GM18868 (cell line): ENCODE measurements at regions not wholly inside any gene's neighbourhood (a gene's known extent, or its start where the extent isn't known, plus 50 kb on each side); places are given as distances from the start of the nearest gene placed in this dataset.
"Not testable (repeated sequence)": the region's sequence is repeated elsewhere in the genome, so short reads cannot be mapped to it uniquely, and the experiment has no call there.

ENCODE experiments used
- ATAC-seq: cut with Tn5 transposase; IDR thresholded peaks from one replicate; pipeline ENCODE4 v1.9.1; 2021; ENCODE audit warnings: mild to moderate bottlenecking, moderate library complexity; ENCODE audit not compliant: unreplicated experiment

DNA sequence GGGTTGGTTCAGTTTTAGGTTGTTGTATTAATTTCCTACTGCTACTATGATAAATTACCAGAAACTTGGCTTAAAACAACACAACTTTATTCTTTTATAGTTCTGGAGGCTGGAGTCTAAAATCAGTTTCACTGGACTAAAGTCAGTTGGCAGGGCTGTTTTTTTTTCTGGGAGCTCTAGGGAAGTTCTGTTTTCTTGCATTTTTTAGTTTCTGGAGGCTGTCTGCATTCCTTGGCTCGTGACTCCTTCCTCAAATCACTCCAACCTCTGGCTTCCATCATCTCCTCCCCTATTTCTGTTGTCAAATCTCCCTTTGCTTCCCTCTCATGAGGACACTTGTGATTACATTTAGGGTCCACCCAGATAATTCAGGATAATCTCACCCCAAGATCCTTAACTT, 51.3 kb upstream of the SUB1 start:
- ATAC-seq: no peak

- peak; percentile 70 for ATAC-seq
Measured at GRCh38 chr5:32531885-32532520, 53.4 kb upstream of the SUB1 start.

DNA sequence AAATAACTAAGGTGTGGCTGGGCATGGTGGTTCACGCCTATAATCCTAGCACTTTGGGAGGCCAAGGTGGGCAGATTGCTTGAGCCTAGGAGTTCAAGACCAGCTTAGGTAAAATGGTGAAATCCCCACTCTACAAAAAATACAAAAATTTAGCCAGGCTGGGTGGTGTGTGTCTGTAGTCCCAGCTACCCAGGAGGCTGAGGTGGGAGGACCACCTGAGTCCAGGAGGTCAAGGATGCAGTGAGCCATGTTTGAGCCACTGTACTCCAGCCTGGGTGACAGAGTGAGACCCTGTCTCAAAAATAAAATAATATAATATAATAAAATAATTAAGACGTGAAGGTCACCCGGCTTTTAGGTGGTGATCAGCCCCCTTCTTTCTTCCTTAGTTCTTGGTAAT, 58.0 kb upstream of the SUB1 start:
- ATAC-seq: not testable (repeated sequence)

DNA sequence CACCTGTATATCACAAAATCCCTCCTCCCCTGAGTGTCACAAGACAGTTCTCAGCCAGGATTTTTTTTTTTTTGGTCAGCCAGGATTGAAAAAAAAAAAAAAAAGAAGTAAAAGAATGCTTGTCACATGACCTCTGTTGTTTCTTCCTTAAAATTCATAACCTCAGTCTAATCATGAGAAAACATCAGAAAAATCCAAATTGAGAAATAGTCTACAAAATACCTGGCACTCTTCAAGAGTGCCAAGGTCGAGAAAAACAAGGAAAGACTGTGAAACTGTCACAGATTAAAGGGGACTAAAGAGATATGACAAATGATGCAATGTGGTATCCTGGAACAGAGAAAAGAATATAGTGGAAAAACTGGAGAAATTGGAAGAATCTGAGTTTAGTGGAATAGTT, 58.5 kb upstream of the SUB1 start:
- ATAC-seq: no peak

DNA sequence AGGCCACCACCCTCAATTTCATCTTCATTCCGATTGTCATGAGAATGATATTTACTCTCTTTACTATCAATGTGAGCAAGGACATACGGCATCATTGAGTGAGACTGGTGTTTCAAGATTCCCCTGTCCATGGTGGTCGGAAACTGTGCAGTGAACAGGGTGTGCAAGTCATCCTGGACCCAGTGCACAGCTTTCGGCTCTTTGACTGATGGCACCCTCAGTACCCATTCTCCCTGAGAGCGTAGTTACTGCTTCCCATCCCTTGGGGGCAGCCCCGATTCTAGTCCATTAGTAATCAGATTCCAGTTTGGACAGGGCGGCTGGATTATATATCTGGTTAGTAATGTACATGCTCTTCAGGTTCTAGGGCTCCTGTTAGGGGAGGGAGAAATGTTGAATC, 61.7 kb upstream of the SUB1 start:
- ATAC-seq: no peak

DNA sequence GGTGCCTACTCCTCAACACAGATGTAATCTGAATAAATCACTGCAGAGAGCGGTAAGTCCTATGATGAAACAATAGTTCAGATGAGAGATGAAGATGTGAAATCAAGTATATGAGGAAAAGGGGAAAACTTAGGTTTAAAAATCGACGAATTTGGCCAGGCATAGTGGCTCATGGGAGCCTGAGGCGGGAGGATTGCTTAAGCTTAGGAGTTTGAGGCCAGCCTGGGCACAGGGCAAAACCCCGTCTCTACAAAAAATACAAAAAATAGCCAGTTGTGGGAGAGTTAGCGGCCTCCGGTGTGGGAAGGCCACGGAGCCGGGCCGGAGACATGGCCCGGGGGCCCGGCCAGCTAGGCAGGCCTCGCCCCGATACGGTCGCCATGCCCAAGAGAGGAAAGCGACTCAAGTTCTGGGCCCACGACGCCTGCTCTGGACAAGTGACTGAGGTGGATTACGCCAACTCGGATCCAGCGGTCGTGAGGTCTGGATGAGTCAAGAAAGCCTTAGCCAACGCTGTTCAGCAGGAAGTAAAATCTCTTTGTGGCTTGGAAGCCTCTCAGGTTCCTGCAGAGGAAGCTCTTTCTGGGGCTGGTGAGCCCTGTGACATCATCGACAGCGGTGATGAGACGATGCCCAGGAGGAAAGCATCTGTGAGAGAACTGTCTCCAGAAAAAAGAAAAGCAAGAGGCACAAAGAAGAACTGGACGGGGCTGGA, 62.8 kb upstream of the SUB1 start:
- ATAC-seq: no peak

DNA sequence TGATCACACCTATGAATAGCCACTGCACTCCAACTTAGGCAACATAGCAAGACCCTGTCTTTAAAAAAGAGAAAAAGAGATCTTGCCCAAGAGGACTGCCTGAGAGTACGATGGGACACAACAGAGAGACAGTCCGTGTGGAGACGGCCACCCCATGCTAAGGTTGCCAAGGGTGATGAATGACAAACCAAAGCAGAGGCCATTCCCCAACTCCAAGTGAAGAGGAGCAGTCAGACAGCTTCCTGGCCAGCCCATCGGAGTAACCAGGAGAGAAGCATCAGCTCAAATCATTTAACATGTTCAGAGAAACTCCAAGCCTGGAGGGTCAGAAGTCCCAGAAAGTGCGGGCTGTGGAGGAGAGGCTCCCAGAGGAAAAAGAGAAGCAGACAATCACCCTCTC, 63.9 kb upstream of the SUB1 start:
- ATAC-seq: no peak

- no peak for ATAC-seq
Measured at GRCh38 chr5:32520972-32521371, 64.4 kb upstream of the SUB1 start.

DNA sequence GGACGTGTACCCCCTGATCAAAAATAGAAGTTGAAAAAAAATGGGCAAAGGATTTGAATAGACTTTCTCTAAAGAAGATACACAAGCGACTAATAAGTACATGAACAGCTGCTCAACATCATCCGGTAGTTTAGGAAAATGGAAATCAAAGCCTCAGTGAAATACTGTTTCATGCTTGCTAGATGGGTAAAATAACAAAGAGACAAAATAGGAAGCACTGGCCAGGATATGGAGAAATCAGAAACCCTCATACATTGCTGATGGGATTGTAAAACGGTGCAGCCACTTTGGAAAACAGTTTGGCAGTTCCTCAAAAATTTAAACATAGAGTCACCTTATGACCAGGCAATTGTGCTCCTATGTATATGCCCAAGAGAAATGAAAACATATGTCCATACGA, 65.0 kb upstream of the SUB1 start:
- no peak for ATAC-seq

DNA sequence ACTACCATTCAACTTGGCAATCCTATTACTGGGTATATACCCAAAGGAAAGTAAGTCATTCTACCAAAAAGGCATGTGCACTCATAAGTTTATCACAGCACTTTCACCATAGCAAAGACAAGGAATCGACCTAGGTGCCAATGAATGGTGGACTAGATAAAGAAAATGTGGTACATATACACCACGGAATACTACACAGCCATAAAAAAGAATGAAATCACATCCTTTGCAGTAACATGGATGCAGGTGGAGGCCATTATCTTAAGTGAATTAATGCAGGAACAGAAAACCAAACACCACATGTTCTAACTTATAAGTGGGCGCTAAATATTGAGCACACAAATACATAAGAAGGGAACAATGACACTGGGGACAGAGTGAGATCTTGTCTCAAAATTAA, 65.8 kb upstream of the SUB1 start:
- no peak for ATAC-seq

GRCh38 chr5:32514806-32515205, 70.3 kb upstream of the ZFR start:
- no peak for ATAC-seq

GRCh38 chr5:32512926-32513325, 68.4 kb upstream of the ZFR start:
- ATAC-seq: no peak

GRCh38 chr5:32511776-32512374, 67.3 kb upstream of the ZFR start:
- ATAC-seq: no peak

GRCh38 chr5:32510860-32511259, 66.3 kb upstream of the ZFR start:
- ATAC-seq: no peak

GRCh38 chr5:32508806-32509805, 64.6 kb upstream of the ZFR start:
- ATAC-seq: no peak

- no peak for ATAC-seq
Measured at GRCh38 chr5:32507738-32508434, 63.3 kb upstream of the ZFR start.

DNA sequence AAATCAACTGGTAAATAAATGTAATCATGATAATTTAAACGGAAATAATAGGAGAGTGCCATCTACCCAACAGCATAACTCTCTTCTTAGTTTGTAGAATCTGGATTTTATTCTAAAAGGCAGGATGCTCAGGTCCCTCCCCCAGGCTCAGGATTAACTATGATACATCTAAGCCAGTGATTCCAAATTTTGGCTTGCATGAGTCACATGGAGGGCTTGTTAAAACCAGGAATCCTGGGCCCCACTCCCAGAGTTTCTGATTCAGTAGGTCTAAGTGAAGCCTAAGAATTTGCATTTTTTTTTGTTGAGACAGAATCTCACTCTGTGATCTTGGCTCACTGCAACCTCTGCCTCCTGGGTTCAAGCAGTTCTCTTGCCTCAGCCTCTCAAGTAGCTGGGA, 62.3 kb upstream of the ZFR start:
- ATAC-seq: no peak

- ATAC-seq: no peak
Measured at GRCh38 chr5:32506201-32506661, 61.7 kb upstream of the ZFR start.

DNA sequence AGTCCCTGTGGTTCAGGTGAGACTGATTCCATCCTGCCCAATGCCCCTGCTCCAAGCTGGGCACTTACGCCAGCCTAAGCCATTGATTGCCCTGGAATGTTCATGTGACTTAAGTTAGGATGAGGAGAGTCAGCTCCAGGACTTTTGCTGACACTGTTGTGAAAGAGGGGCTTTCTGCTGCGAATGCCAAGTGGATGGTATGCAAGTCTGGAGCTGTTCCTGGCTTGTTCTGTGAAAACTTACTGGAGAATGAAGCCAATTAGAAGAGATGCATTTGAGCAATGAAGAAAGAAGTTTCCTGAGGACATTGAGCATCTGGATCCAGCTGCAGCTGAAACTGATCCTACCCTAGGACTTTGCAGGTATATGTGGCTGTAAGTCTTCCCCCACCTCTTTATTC, 61.2 kb upstream of the ZFR start:
- no peak for ATAC-seq

DNA sequence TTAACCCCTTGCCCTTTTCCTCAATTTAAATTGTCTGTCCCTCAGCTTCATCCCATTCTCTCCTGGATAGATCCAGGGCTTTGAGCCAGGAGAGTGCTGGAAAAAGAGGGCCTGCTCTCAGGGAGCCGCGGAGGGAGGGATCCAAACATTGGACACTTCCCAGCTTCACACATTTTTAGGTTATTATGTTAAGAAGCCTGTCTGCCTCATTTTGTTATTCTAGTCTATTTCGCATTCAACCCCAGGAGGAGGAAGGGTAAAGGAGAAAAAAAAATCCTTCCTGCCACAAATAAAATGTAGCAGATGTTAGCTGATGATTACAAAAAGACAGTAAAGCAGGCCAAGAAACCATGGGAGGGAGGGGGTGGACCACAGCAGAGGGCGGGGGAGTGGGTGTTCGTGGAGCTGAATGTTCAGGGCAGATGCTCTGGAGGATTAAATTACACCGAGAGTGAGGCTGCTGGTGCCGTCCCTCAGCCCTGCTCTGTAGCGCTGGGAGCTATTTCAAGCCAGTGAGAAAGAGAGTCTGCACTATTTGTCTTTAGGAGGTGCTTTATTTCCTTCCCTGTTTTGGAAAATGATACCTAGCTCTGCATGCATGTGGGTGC, 60.6 kb upstream of the ZFR start:
- ATAC-seq: peak; percentile 78
